NCI-H510A treated with DMSO at 0.1 percent for 48 hours (cell line): ENCODE measurements at regions not wholly inside any gene's neighbourhood (a gene's known extent, or its start where the extent isn't known, plus 50 kb on each side); places are given as distances from the start of the nearest gene placed in this dataset.
A peak's percentile ranks its signal among the peaks of the same experiment; 100 is the strongest.

Experiments used
- DNase-seq: peaks from one replicate; lab custom pipeline; 2025; lab: John Stamatoyannopoulos, UW

- peak; percentile 85 for DNase-seq
Observed at GRCh38 chr10:78688901-78689583, 379.7 kb upstream of the ZMIZ1 start.

- DNase-seq: no peak
Observed at GRCh38 chr10:78689584-78689935, 379.2 kb upstream of the ZMIZ1 start.

GRCh38 chr10:78690354-78691111 lies 378.2 kb upstream of the ZMIZ1 start:
- no peak for DNase-seq

- no peak for DNase-seq
Observed at GRCh38 chr10:78691301-78692030, 377.3 kb upstream of the ZMIZ1 start.

- DNase-seq: no peak
Observed at GRCh38 chr10:78692071-78692470, 376.7 kb upstream of the ZMIZ1 start.

- no peak for DNase-seq
Observed at GRCh38 chr10:78695846-78696245, 372.9 kb upstream of the ZMIZ1 start.

- DNase-seq: no peak
Observed at GRCh38 chr10:78696791-78697395, 371.9 kb upstream of the ZMIZ1 start.

GRCh38 chr10:78699971-78700370 lies 368.8 kb upstream of the ZMIZ1 start:
- no peak for DNase-seq

GRCh38 chr10:78700413-78700812 lies 368.4 kb upstream of the ZMIZ1 start:
- DNase-seq: no peak

GRCh38 chr10:78700816-78701520 lies 367.8 kb upstream of the ZMIZ1 start:
- DNase-seq: no peak

GRCh38 chr10:78702186-78702585 lies 366.6 kb upstream of the ZMIZ1 start:
- DNase-seq: no peak

GRCh38 chr10:78702876-78703275 lies 365.9 kb upstream of the ZMIZ1 start:
- DNase-seq: no peak

GRCh38 chr10:78703593-78703992 lies 365.2 kb upstream of the ZMIZ1 start:
- no peak for DNase-seq

- DNase-seq: no peak
Observed at GRCh38 chr10:78706256-78706655, 362.5 kb upstream of the ZMIZ1 start.

- no peak for DNase-seq
Observed at GRCh38 chr10:78706726-78707540, 361.8 kb upstream of the ZMIZ1 start.

- no peak for DNase-seq
Observed at GRCh38 chr10:78707745-78708144, 361.0 kb upstream of the ZMIZ1 start.

- peak; percentile 72 for DNase-seq
Observed at GRCh38 chr10:78712147-78712546, 356.6 kb upstream of the ZMIZ1 start.

GRCh38 chr10:78713659-78714058 lies 355.1 kb upstream of the ZMIZ1 start:
- DNase-seq: no peak

GRCh38 chr10:78714225-78714624 lies 354.5 kb upstream of the ZMIZ1 start:
- DNase-seq: no peak

GRCh38 chr10:78715435-78715834 lies 353.3 kb upstream of the ZMIZ1 start:
- no peak for DNase-seq

- DNase-seq: no peak
Observed at GRCh38 chr10:78716043-78716660, 352.6 kb upstream of the ZMIZ1 start.
